OCI-LY7 (cell line): ENCODE measurements at regions not wholly inside any gene's neighbourhood (a gene's known extent, or its start where the extent isn't known, plus 50 kb on each side); places are given as distances from the start of the nearest gene placed in this dataset.

ENCODE experiments used
- BruUV-seq: library from RNA; stranded (reverse); fragments of 400-500 nt; replicated peaks from 2 replicates; lab custom pipeline; 2021; lab: Mats Ljungman, UMichigan
- CTCF ChIA-PET: fragments of 300-600 bp; sonication (Branson Sonifier 250); formaldehyde crosslinking; loops from one replicate; lab custom pipeline; 2022; ENCODE audit warnings: antibody characterized with exemption; ENCODE audit not compliant: unreplicated experiment; lab: Charles Lee
- POLR2A ChIA-PET: fragments of 300-600 bp; sonication (Branson Sonifier 250); formaldehyde crosslinking; loops from one replicate; lab custom pipeline; 2022; ENCODE audit warnings: antibody characterized with exemption; lab: Charles Lee
- DNase-seq: peaks from one replicate; pipeline ENCODE4 v3.0.0-alpha.2; 2015; ENCODE audit warnings: low spot score
- H2AFZ ChIP-seq: fragments of 200-600 bp; sonication (generic), shearing (Covaris generic); 2 replicates; pipeline ENCODE4 v1.6.1; 2014; ENCODE audit warnings: mild to moderate bottlenecking, antibody characterized with exemption, low read length, moderate library complexity
- H3K27ac ChIP-seq: fragments of 200-600 bp; sonication (generic); 2 replicates; pipeline ENCODE4 v1.5.1; 2014; ENCODE audit warnings: mixed run types, low read depth, mild to moderate bottlenecking, moderate library complexity, low read length, inconsistent platforms; ENCODE audit not compliant: poor library complexity, severe bottlenecking
- H3K36me3 ChIP-seq: fragments of 200-600 bp; sonication (generic); 2 replicates; pipeline ENCODE4 v1.6.1; 2014; ENCODE audit warnings: mild to moderate bottlenecking, antibody characterized with exemption, low read length, moderate library complexity, mixed read lengths; ENCODE audit not compliant: insufficient read depth
- H3K4me1 ChIP-seq: fragments of 200-600 bp; sonication (generic); 2 replicates; pipeline ENCODE4 v1.5.1; 2014; ENCODE audit warnings: mild to moderate bottlenecking, low read length; ENCODE audit not compliant: insufficient read depth, poor library complexity, severe bottlenecking
- H3K4me2 ChIP-seq: fragments of 200-600 bp; sonication (generic); 2 replicates; pipeline ENCODE4 v1.6.1; 2014; ENCODE audit warnings: mild to moderate bottlenecking, low read length
- H3K4me3 ChIP-seq: fragments of 200-600 bp; sonication (generic); 2 replicates; pipeline ENCODE4 v1.5.1; 2014; ENCODE audit warnings: mild to moderate bottlenecking, low read depth, low read length; ENCODE audit not compliant: poor library complexity, severe bottlenecking
- H3K79me2 ChIP-seq: fragments of 200-600 bp; sonication (generic); 2 replicates; pipeline ENCODE4 v1.6.1; 2016; ENCODE audit warnings: low read depth, mild to moderate bottlenecking, low read length, moderate library complexity, mixed read lengths; ENCODE audit not compliant: insufficient read depth
- H3K9me2 ChIP-seq: fragments of 200-600 bp; sonication (generic); 2 replicates; pipeline ENCODE4 v1.6.1; 2016; ENCODE audit warnings: mild to moderate bottlenecking, low read length, mixed read lengths; ENCODE audit not compliant: insufficient read depth
- H3K9me3 ChIP-seq: fragments of 200-600 bp; sonication (generic); 2 replicates; pipeline ENCODE4 v1.6.1; 2014; ENCODE audit warnings: mild to moderate bottlenecking, mixed run types, low read length, mixed read lengths
- H4K20me1 ChIP-seq: fragments of 200-600 bp; sonication (generic); 2 replicates; pipeline ENCODE4 v1.6.1; 2014; ENCODE audit warnings: mild to moderate bottlenecking, antibody characterized with exemption, low read length, moderate library complexity, mixed read lengths; ENCODE audit not compliant: insufficient read depth
- CTCF ChIP-seq: fragments of 200-600 bp; sonication (generic); conservative IDR thresholded peaks from 2 replicates; pipeline ENCODE4 v1.5.1; 2014; ENCODE audit warnings: mild to moderate bottlenecking, antibody characterized with exemption, low read length, moderate library complexity, mixed read lengths
- EZH2phosphoT487 ChIP-seq: fragments of 200-600 bp; sonication (generic); IDR thresholded peaks from 2 replicates; pipeline ENCODE4 v1.6.1; 2018; ENCODE audit warnings: low read depth, borderline replicate concordance, mild to moderate bottlenecking, mixed run types, antibody characterized with exemption, low read length, moderate library complexity, mixed read lengths
- intact Hi-C: fragments of 100-400 bp; cut with micrococcal nuclease; formaldehyde crosslinking; loops from one replicate; pipeline ENCODE4 v1.10.0; 2022; ENCODE audit not compliant: unreplicated experiment

- Histone ChIP-seq H3K4me2 (no peak overlapping the region), H3K36me3 (no peaks in the 10 kb centered on the region), H3K9me2 (no peaks in the 10 kb centered on the region), H4K20me1 (no peaks in the 10 kb centered on the region), H3K4me3 (no peak overlapping the region), H2AFZ (no peak overlapping the region), H3K9me3 (no peaks in the 10 kb centered on the region), H3K79me2 (no peaks in the 10 kb centered on the region), H3K27ac (no peak overlapping the region), H3K4me1 (no peaks in the 10 kb centered on the region)
- TF ChIP-seq EZH2phosphoT487 (no peak), CTCF (no peak)
- ChIA-PET POLR2A (interaction anchor here (0.6 kb wide), 1 partner anchor 1394 kb away, joined by 3 read pairs; no protein-coding TSS in a partner anchor), CTCF (no interaction called here)
- intact Hi-C loops: no loop called here
- BruUV-seq: no TSS peak
- DNase-seq: no peak
Measured at GRCh38 chr17:14940108-14940937, 324.8 kb downstream of the PMP22 start.

DNA sequence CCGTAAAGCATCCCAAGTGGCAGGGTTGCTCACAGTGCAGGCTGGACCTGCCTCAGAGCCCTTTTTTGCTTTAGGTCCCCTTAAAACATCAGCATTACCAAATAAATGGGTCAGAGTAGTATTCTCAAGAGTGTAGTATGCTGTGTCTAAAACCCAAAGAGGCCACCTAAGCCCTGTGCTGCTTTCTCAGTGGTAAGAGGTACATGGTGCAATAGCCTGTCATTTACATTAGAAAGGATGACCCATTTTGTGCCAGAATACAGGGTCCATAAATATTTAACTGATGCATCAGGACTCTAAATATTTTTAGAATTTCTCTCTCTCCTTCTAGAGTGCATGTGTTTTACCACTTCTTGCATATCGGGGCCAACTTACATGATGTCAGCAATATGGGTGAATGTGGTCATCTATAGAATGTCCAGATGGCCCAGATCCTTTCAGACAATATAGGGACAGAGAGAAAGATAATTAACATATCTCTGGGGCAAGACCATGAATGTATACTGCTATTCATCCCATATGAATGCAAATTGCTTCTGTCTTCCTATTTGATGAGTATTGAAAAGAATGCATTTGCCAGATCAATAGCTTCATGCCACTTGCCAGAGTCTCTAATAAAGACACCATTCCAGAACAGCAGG is 329.2 kb downstream of the PMP22 start:
- H2AFZ ChIP-seq: no peak overlapping the region
- H3K79me2 ChIP-seq: no peaks in the 10 kb centered on the region
- no peaks in the 10 kb centered on the region for H3K4me1 ChIP-seq
- no peak overlapping the region for H3K27ac ChIP-seq
- H3K4me3 ChIP-seq: no peak overlapping the region
- no peak for TF ChIP-seq EZH2phosphoT487
- no peak for TF ChIP-seq CTCF
- no peak for DNase-seq
- H3K9me2 ChIP-seq: no peaks in the 10 kb centered on the region
- POLR2A ChIA-PET: no interaction called here
- H4K20me1 ChIP-seq: no peaks in the 10 kb centered on the region
- CTCF ChIA-PET: no interaction called here
- BruUV-seq: no TSS peak
- intact Hi-C loops: no loop called here
- H3K9me3 ChIP-seq: no peaks in the 10 kb centered on the region
- H3K4me2 ChIP-seq: no peak overlapping the region
- no peaks in the 10 kb centered on the region for H3K36me3 ChIP-seq
